Osteocyte (in vitro differentiated cells): ENCODE measurements at regions not wholly inside any gene's neighbourhood (a gene's known extent, or its start where the extent isn't known, plus 50 kb on each side); places are given as distances from the start of the nearest gene placed in this dataset.
"Not testable (repeated sequence)": the region's sequence is repeated elsewhere in the genome, so short reads cannot be mapped to it uniquely, and the experiment has no call there.

Source experiments
- DNase-seq: peaks from one replicate; pipeline ENCODE4 v3.0.0; 2021; ENCODE audit warnings: mixed read lengths; ENCODE audit not compliant: unreplicated experiment; ENCODE audit errors: extremely low spot score
- H3K27ac Mint-ChIP-seq: one replicate; pipeline ENCODE4 v1.8.0; 2021; ENCODE audit warnings: mild to moderate bottlenecking, mixed read lengths; ENCODE audit not compliant: unreplicated experiment
- H3K27me3 Mint-ChIP-seq: one replicate; pipeline ENCODE4 v1.8.0; 2021; ENCODE audit warnings: mixed read lengths; ENCODE audit not compliant: unreplicated experiment
- H3K36me3 Mint-ChIP-seq: one replicate; pipeline ENCODE4 v1.8.0; 2021; ENCODE audit warnings: mixed read lengths; ENCODE audit not compliant: unreplicated experiment
- H3K4me1 Mint-ChIP-seq: one replicate; pipeline ENCODE4 v1.8.0; 2021; ENCODE audit warnings: mixed read lengths; ENCODE audit not compliant: unreplicated experiment
- H3K4me3 Mint-ChIP-seq: one replicate; pipeline ENCODE4 v1.8.0; 2021; ENCODE audit warnings: mild to moderate bottlenecking, moderate library complexity, mixed read lengths; ENCODE audit not compliant: unreplicated experiment
- H3K9me3 Mint-ChIP-seq: one replicate; pipeline ENCODE4 v1.8.0; 2021; ENCODE audit warnings: mixed read lengths; ENCODE audit not compliant: unreplicated experiment
- TF ChIP-seq, protein P1 (sequence below): fragments of 200-600 bp; sonication (generic); IDR thresholded peaks from 2 replicates; pipeline ENCODE4 v1.5.0; 2021; ENCODE audit warnings: antibody characterized with exemption, mild to moderate bottlenecking, moderate library complexity

GRCh38 chr11:50088231-50088630 lies 55.6 kb downstream of the OR4C45 start:
- TF ChIP-seq, protein P1, sequence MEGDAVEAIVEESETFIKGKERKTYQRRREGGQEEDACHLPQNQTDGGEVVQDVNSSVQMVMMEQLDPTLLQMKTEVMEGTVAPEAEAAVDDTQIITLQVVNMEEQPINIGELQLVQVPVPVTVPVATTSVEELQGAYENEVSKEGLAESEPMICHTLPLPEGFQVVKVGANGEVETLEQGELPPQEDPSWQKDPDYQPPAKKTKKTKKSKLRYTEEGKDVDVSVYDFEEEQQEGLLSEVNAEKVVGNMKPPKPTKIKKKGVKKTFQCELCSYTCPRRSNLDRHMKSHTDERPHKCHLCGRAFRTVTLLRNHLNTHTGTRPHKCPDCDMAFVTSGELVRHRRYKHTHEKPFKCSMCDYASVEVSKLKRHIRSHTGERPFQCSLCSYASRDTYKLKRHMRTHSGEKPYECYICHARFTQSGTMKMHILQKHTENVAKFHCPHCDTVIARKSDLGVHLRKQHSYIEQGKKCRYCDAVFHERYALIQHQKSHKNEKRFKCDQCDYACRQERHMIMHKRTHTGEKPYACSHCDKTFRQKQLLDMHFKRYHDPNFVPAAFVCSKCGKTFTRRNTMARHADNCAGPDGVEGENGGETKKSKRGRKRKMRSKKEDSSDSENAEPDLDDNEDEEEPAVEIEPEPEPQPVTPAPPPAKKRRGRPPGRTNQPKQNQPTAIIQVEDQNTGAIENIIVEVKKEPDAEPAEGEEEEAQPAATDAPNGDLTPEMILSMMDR = no peak
- no peak overlapping the region for H3K27ac Mint-ChIP-seq
- no peaks in the 10 kb centered on the region for H3K4me1 Mint-ChIP-seq
- H3K27me3 Mint-ChIP-seq = no peaks in the 10 kb centered on the region
- no peak overlapping the region for H3K4me3 Mint-ChIP-seq
- H3K36me3 Mint-ChIP-seq = no peaks in the 10 kb centered on the region
- H3K9me3 Mint-ChIP-seq = peaks cover 42% of the 10 kb centered on the region
- no peak for DNase-seq

- no peaks in the 10 kb centered on the region for H3K4me1 Mint-ChIP-seq
- TF ChIP-seq, protein P1 = no peak
- peaks cover 3% of the 10 kb centered on the region for H3K36me3 Mint-ChIP-seq
- H3K27me3 Mint-ChIP-seq = no peaks in the 10 kb centered on the region
- no peak overlapping the region for H3K27ac Mint-ChIP-seq
- H3K9me3 Mint-ChIP-seq = peaks cover 25% of the 10 kb centered on the region
- no peak for DNase-seq
- H3K4me3 Mint-ChIP-seq = no peak overlapping the region
Measured at GRCh38 chr11:50098186-50098725, 65.6 kb downstream of the OR4C45 start.

GRCh38 chr11:50102916-50103315 lies 70.2 kb downstream of the OR4C45 start:
- no peak overlapping the region for H3K4me3 Mint-ChIP-seq
- DNase-seq = no peak
- no peaks in the 10 kb centered on the region for H3K4me1 Mint-ChIP-seq
- TF ChIP-seq, protein P1 = no peak
- peaks cover 5% of the 10 kb centered on the region for H3K9me3 Mint-ChIP-seq
- H3K36me3 Mint-ChIP-seq = no peaks in the 10 kb centered on the region
- no peak overlapping the region for H3K27ac Mint-ChIP-seq
- H3K27me3 Mint-ChIP-seq = no peaks in the 10 kb centered on the region

DNA sequence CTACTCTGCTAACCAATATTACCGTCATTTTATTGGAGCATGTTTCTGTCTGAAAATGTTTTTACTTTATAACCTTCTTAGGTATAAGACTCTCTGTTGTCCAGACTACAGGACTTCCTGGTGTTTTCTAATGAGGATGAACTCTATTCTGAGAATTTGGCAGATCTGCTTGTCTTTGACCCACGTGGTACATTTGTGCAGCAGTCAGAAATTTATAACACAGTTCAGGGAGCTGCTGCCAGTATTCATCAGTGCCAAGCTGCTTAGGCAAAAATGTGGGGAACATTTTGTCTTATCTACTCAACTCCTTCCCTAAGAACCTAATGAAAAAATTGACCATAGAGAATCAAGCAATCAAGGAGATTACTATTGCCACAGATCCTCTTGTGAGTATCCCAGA lies 108.0 kb downstream of the OR4C45 start:
- not testable (repeated sequence) for H3K27me3 Mint-ChIP-seq, DNase-seq, H3K4me1 Mint-ChIP-seq, H3K36me3 Mint-ChIP-seq, H3K4me3 Mint-ChIP-seq, H3K27ac Mint-ChIP-seq
- peaks cover 54% of the 10 kb centered on the region for H3K9me3 Mint-ChIP-seq

GRCh38 chr11:50146308-50146707 lies 113.6 kb downstream of the OR4C45 start:
- not testable (repeated sequence) for H3K4me3 Mint-ChIP-seq, H3K27ac Mint-ChIP-seq, DNase-seq, H3K4me1 Mint-ChIP-seq, H3K36me3 Mint-ChIP-seq, H3K27me3 Mint-ChIP-seq
- peaks cover 58% of the 10 kb centered on the region for H3K9me3 Mint-ChIP-seq

- H3K9me3 Mint-ChIP-seq = peaks cover 64% of the 10 kb centered on the region
- DNase-seq, H3K4me3 Mint-ChIP-seq, H3K36me3 Mint-ChIP-seq, H3K27me3 Mint-ChIP-seq, H3K27ac Mint-ChIP-seq, H3K4me1 Mint-ChIP-seq: not testable (repeated sequence)
Measured at GRCh38 chr11:50147946-50148345, 115.3 kb downstream of the OR4C45 start.

DNA sequence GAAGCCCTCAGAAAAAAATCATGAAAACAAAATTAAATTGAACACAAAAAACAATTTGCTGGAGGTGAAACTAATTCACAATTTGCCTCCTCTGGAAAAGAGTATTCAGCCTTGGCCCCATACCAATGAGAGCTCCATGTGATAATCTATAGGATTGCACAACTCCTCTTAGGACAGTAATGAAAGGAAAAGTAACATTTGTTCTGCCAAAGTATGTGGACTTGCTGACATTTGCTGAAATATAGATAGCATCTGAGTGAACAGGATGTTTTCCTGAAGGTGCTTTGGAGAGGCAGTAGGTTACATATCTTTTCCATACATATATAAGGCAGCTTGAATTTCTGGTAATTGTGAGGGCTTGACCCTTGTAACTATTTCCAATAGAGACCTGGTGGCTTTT lies 122.8 kb downstream of the OR4C45 start:
- TF ChIP-seq, protein P1 = no peak
- no peak overlapping the region for H3K27ac Mint-ChIP-seq
- no peak for DNase-seq
- H3K27me3 Mint-ChIP-seq = no peaks in the 10 kb centered on the region
- peaks cover 60% of the 10 kb centered on the region for H3K9me3 Mint-ChIP-seq
- H3K36me3 Mint-ChIP-seq = no peaks in the 10 kb centered on the region
- H3K4me3 Mint-ChIP-seq = no peak overlapping the region
- no peaks in the 10 kb centered on the region for H3K4me1 Mint-ChIP-seq
